Gastrocnemius medialis (tissue), 4 donors: ENCODE measurements at regions not wholly inside any gene's neighbourhood (a gene's known extent, or its start where the extent isn't known, plus 50 kb on each side); places are given as distances from the start of the nearest gene placed in this dataset.

Source experiments
- ATAC-seq, 2 donors: fragments of 150-250 bp; one replicate each; pipeline ENCODE4 v1.9.1; 2016
- DNase-seq, 2 donors: peaks; one replicate each; pipeline ENCODE4 v3.0.0-alpha.2; 2019
- H3K27ac ChIP-seq, 4 donors: fragments of 200-600 bp; sonication (generic); 1 replicate in 1 of 4; 2 replicates in 3 of 4; pipeline ENCODE4 v1.5.1; 2016 to 2018; ENCODE audit warnings: mild to moderate bottlenecking in 2 of 4, moderate library complexity in 1 of 4
- H3K27me3 ChIP-seq, 3 donors: fragments of 200-600 bp; sonication (generic) in 2 of 3; 1 replicate in 1 of 3; 2 replicates in 2 of 3; pipeline versions ENCODE4 v1.5.1 to v1.6.0; 2016 to 2019; ENCODE audit warnings: mild to moderate bottlenecking in 1 of 3, moderate library complexity in 1 of 3
- H3K36me3 ChIP-seq, 2 donors: fragments of 200-600 bp; sonication (generic) in 1 of 2; one replicate each; pipeline ENCODE4 v1.5.1; 2017 to 2018
- H3K4me1 ChIP-seq, 2 donors: fragments of 200-600 bp; sonication (generic) in 1 of 2; one replicate each; pipeline ENCODE4 v1.5.1; 2016 to 2017; ENCODE audit warnings: mild to moderate bottlenecking in 2 of 2
- H3K4me3 ChIP-seq, 4 donors: fragments of 200-600 bp; sonication (generic) in 3 of 4; 1 replicate in 1 of 4; 2 replicates in 3 of 4; pipeline ENCODE4 v1.5.1; 2016 to 2019; ENCODE audit warnings: mild to moderate bottlenecking in 2 of 4
- H3K9me3 ChIP-seq, 3 donors: fragments of 200-600 bp; sonication (generic) in 2 of 3; 1 replicate in 1 of 3; 2 replicates in 2 of 3; pipeline ENCODE4 v1.5.1; 2016 to 2019
- CTCF ChIP-seq, 5 experiments: fragments of 450-650 bp in 3 of 5; fragments of 200-600 bp in 2 of 5; sonication (generic) in 2 of 5; IDR thresholded peaks in 4 of 5; conservative IDR thresholded peaks in 1 of 5; 1 replicate in 4 of 5; 2 replicates in 1 of 5; pipeline ENCODE4 v1.5.1; 2016 to 2019; ENCODE audit warnings: antibody characterized with exemption in 5 of 5, mild to moderate bottlenecking in 3 of 5, moderate library complexity in 3 of 5
- POLR2A ChIP-seq, 2 donors: fragments of 450-650 bp; IDR thresholded peaks; one replicate each; pipeline ENCODE4 v1.6.1; 2017; ENCODE audit warnings: antibody characterized with exemption in 2 of 2, mild to moderate bottlenecking in 2 of 2, moderate library complexity in 2 of 2
- in situ Hi-C, 4 donors: fragments of 200-750 bp; cut with MboI; loops; one replicate each; pipeline versions ENCODE4 v1.15.0 to v1.8.0; 2017; ENCODE audit warnings: low sequenced_read_pairs in 4 of 4
- intact Hi-C: fragments of 100-400 bp; cut with DNase I; formaldehyde crosslinking; loops from one replicate; pipeline ENCODE4 v1.15.1; 2023; ENCODE audit warnings: low total_unique reads

- in situ Hi-C loops: no loop called here
- Histone ChIP-seq H3K9me3 (no peaks in the 10 kb centered on the region), H3K4me1 (no peaks in the 10 kb centered on the region), H3K36me3 (no peaks in the 10 kb centered on the region), H3K27ac (no peak overlapping the region), H3K4me3 (no peak overlapping the region), H3K27me3 (no peaks in the 10 kb centered on the region)
- intact Hi-C loops: no loop called here
- TF ChIP-seq POLR2A (IDR thresholded peaks at IDR 0.05) (no peak), CTCF (IDR thresholded peaks at IDR 0.05 in 4 of 5, conservative IDR thresholded peaks at IDR 0.05 in 1 of 5) (no peak)
- ATAC-seq: no peak
- no peak for DNase-seq
These were observed 477.7 kb downstream of the TNS1 start for GRCh38 chr2:217525076-217525475.

- no peak for ATAC-seq
- intact Hi-C loops: no loop called here
- no peak overlapping the region for H3K27ac ChIP-seq
These were observed 479.5 kb downstream of the TNS1 start for GRCh38 chr2:217523286-217523685.

GRCh38 chr2:217521820-217522219 lies 481.0 kb downstream of the TNS1 start:
- H3K27me3 ChIP-seq: no peaks in the 10 kb centered on the region
- peaks cover 0 to 6% of the 10 kb centered on the region in 2 donors for H3K4me1 ChIP-seq
- in situ Hi-C loops (loop anchor here (5.0 to 25.0 kb wide), 6 partner anchors 190 to 1010 kb away; no protein-coding TSS in a partner anchor), intact Hi-C loops (no loop called here)
- H3K4me3 ChIP-seq: no peak overlapping the region
- ATAC-seq (peak; percentile 69 to 76), DNase-seq (peak in 1 of 2 donors; percentile 14)
- TF ChIP-seq POLR2A (IDR thresholded peaks at IDR 0.05): no peak
- no peak for TF ChIP-seq CTCF (IDR thresholded peaks at IDR 0.05 in 4 of 5, conservative IDR thresholded peaks at IDR 0.05 in 1 of 5)
- no peaks in the 10 kb centered on the region for H3K9me3 ChIP-seq
- no peak overlapping the region for H3K27ac ChIP-seq
- H3K36me3 ChIP-seq: no peaks in the 10 kb centered on the region

More at GRCh38 chr2:217523286-217523685, 479.5 kb downstream of the TNS1 start:
- H3K9me3 ChIP-seq: no peaks in the 10 kb centered on the region
- in situ Hi-C loops: loop anchor here (5.0 to 25.0 kb wide), 6 partner anchors 189 to 1011 kb away; no protein-coding TSS in a partner anchor
- H3K4me3 ChIP-seq: no peak overlapping the region
- H3K4me1 ChIP-seq: no peaks in the 10 kb centered on the region
- no peak for DNase-seq
- TF ChIP-seq POLR2A (IDR thresholded peaks at IDR 0.05) (no peak), CTCF (IDR thresholded peaks at IDR 0.05 in 4 of 5, conservative IDR thresholded peaks at IDR 0.05 in 1 of 5) (no peak)
- no peaks in the 10 kb centered on the region for H3K36me3 ChIP-seq
- no peaks in the 10 kb centered on the region for H3K27me3 ChIP-seq

- H3K36me3 ChIP-seq: no peaks in the 10 kb centered on the region
- no peak for ATAC-seq
- H3K4me3 ChIP-seq: no peak overlapping the region
- H3K27me3 ChIP-seq: no peaks in the 10 kb centered on the region
- TF ChIP-seq POLR2A (IDR thresholded peaks at IDR 0.05) (no peak), CTCF (IDR thresholded peaks at IDR 0.05 in 4 of 5, conservative IDR thresholded peaks at IDR 0.05 in 1 of 5) (no peak)
- no peaks in the 10 kb centered on the region for H3K9me3 ChIP-seq
- peaks cover 0 to 6% of the 10 kb centered on the region in 2 donors for H3K4me1 ChIP-seq
- in situ Hi-C loops: loop anchor here (5.0 to 25.0 kb wide), 6 partner anchors 192 to 1008 kb away; no protein-coding TSS in a partner anchor
- no peak for DNase-seq
- intact Hi-C loops: no loop called here
- no peak overlapping the region for H3K27ac ChIP-seq
These were observed 482.3 kb downstream of the TNS1 start for GRCh38 chr2:217520356-217521010.
